NB4 (cell line): ENCODE measurements at regions not wholly inside any gene's neighbourhood (a gene's known extent, or its start where the extent isn't known, plus 50 kb on each side); places are given as distances from the start of the nearest gene placed in this dataset.

Experiments
- MYC ChIP-seq: IDR thresholded peaks from 2 replicates; pipeline ENCODE4 v1.6.1; 2011; ENCODE audit warnings: low read depth, low read length
- POLR2A ChIP-seq: IDR thresholded peaks from 2 replicates; pipeline ENCODE4 v1.6.1; 2011; ENCODE audit warnings: mild to moderate bottlenecking; ENCODE audit not compliant: insufficient read length; ENCODE audit errors: extremely low read depth

DNA sequence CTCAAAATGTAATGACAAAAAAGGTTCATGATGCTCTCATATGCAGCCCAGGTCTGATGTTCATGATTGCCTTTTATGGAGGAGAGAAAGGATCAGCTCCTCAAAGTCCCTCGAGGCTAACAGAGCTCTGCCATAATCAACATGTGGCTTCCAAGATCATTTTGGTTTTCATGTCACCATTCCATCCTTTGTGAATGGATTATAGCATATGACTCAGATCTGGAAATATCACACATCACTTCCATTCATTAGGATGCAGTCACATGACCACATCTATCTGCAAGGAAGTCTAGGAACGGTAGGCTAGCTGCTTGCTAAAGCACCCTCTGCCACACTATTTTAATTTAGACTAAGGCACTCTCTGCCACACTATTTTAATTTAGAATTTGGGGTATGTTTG is 77.6 kb downstream of the COX18 start:
- TF ChIP-seq MYC (no peak), POLR2A (no peak)
